RWPE1 (cell line): ENCODE measurements at regions not wholly inside any gene's neighbourhood (a gene's known extent, or its start where the extent isn't known, plus 50 kb on each side); places are given as distances from the start of the nearest gene placed in this dataset.

Experiments used
- CTCF ChIA-PET: fragments of 350-600 bp; sonication (Branson Sonifier 250); formaldehyde crosslinking; extraction: SDS; loops from one replicate; lab custom pipeline; 2021; lab: Yijun Ruan, JAX
- POLR2A ChIA-PET: fragments of 400-600 bp; formaldehyde crosslinking; extraction: SDS; loops from one replicate; lab custom pipeline; 2020; ENCODE audit warnings: antibody characterized with exemption; ENCODE audit not compliant: low non-redundant PET; lab: Yijun Ruan, JAX
- DNase-seq: peaks from one replicate; pipeline ENCODE4 v3.0.0; 2012; ENCODE audit warnings: low spot score
- H3K27ac ChIP-seq: fragments of 450-650 bp; 2 replicates; pipeline ENCODE4 v1.5.1; 2017
- TF ChIP-seq, protein P1 (sequence below): fragments of 450-650 bp; conservative IDR thresholded peaks from 2 replicates; pipeline ENCODE4 v1.5.1; 2017; ENCODE audit warnings: low read depth, mild to moderate bottlenecking

GRCh38 chr10:20633714-20634113, 263.4 kb downstream of the NEBL start:
- POLR2A ChIA-PET: no interaction called here
- TF ChIP-seq, protein P1, sequence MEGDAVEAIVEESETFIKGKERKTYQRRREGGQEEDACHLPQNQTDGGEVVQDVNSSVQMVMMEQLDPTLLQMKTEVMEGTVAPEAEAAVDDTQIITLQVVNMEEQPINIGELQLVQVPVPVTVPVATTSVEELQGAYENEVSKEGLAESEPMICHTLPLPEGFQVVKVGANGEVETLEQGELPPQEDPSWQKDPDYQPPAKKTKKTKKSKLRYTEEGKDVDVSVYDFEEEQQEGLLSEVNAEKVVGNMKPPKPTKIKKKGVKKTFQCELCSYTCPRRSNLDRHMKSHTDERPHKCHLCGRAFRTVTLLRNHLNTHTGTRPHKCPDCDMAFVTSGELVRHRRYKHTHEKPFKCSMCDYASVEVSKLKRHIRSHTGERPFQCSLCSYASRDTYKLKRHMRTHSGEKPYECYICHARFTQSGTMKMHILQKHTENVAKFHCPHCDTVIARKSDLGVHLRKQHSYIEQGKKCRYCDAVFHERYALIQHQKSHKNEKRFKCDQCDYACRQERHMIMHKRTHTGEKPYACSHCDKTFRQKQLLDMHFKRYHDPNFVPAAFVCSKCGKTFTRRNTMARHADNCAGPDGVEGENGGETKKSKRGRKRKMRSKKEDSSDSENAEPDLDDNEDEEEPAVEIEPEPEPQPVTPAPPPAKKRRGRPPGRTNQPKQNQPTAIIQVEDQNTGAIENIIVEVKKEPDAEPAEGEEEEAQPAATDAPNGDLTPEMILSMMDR: no peak
- no peak overlapping the region for H3K27ac ChIP-seq
- DNase-seq: no peak
- CTCF ChIA-PET: no interaction called here

- CTCF ChIA-PET: no interaction called here
- POLR2A ChIA-PET: no interaction called here
- no peak for DNase-seq
- TF ChIP-seq, protein P1: no peak
- no peak overlapping the region for H3K27ac ChIP-seq
Measured at GRCh38 chr10:20632696-20633095, 264.4 kb downstream of the NEBL start.

- TF ChIP-seq, protein P1: no peak
- ChIA-PET POLR2A (no interaction called here), CTCF (no interaction called here)
- H3K27ac ChIP-seq: no peak overlapping the region
- no peak for DNase-seq
Measured at GRCh38 chr10:20631229-20631628, 265.9 kb downstream of the NEBL start.

GRCh38 chr10:20630092-20630643, 266.9 kb downstream of the NEBL start:
- ChIA-PET CTCF (no interaction called here), POLR2A (no interaction called here)
- TF ChIP-seq, protein P1: no peak
- H3K27ac ChIP-seq: no peak overlapping the region
- no peak for DNase-seq

- ChIA-PET POLR2A (no interaction called here), CTCF (no interaction called here)
- DNase-seq: no peak
Measured at GRCh38 chr10:20627946-20628507, 269.1 kb downstream of the NEBL start.

DNA sequence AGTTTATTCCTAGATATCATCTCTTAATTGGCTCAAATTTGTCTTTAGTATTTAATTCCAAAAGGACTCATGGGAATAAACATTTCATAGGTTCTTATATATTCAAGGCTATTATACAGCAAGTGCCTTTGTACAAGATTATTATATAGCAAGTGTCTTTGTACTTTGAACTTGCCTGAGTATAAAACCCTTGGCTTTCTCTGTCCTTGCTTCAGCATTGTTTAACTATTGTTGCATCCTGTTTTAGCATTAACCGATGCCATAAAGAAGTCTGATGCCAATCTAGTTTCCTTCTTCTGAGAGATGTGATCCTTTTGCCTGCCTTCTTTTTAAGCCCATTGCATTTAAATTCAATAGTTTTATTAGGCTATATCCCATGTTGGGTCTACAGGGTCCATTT, 270.0 kb downstream of the NEBL start:
- POLR2A ChIA-PET: no interaction called here
- H3K27ac ChIP-seq: no peak overlapping the region
- DNase-seq: no peak
- TF ChIP-seq, protein P1: no peak
- CTCF ChIA-PET: no interaction called here

More at GRCh38 chr10:20627946-20628507, 269.1 kb downstream of the NEBL start:
- TF ChIP-seq, protein P1: no peak
- no peak overlapping the region for H3K27ac ChIP-seq
